LHCN-M2 (cell line): ENCODE measurements at regions not wholly inside any gene's neighbourhood (a gene's known extent, or its start where the extent isn't known, plus 50 kb on each side); places are given as distances from the start of the nearest gene placed in this dataset.

ENCODE experiments used
- DNase-seq: peaks from one replicate; pipeline ENCODE4 v3.0.0-alpha.2; 2012; ENCODE audit warnings: low read depth

DNA sequence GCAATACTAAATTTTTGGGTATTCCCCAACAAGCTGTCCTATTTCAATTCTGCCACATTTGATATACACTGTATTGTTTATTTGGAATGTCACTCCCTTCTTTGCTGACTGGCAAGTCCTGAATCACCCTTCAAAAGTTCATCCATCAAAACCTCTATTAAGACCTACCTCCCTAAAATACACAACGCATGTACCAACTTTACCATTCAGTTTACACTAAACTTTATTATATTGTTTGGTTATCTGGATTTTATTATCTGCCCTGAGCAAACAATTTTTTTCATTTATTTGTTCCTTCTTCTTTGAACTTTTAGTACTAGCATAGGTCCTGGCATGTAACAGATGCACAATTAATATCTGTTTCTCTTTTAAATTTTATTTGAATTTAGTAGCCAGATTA is 958.2 kb upstream of the ADGRB3 start:
- DNase-seq: no peak

- DNase-seq: no peak
Measured at GRCh38 chr6:67667637-67668422, 967.3 kb upstream of the ADGRB3 start.

DNA sequence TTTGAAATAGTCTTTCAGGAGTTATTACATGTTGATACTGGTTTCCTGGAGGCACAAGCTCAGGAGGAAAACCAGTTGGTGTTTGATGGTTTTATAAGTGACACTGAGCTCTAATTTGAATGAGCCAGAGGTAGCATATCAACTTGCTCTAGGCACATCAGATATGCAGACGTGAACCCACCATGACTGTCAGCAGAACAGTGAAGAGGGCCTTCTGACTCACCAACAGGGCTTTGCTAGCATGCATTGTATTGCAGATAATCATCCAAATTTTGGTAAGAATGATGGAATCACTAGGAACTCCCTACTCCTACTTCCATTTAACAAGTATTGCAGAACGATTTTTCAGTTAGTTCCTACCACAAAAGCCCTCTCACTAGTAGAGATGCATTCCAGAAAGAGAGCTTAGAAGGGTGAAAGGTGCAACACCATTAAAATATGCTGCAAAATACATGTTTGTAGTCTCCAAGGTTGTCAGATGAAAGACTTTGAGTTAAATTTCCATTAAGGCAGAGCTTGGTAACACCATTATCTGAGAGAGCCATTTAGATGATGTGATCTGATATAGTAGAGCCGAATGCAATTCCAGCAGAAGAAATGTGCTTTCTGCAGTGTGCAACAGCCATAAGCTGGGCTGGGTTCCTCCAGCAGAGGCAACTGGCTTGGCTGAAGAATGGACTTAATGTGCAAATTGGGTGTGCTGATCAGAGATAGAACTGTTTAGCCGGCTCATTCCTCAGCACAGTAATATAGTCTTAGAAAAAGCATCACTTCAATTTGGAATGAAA is 968.7 kb upstream of the ADGRB3 start:
- DNase-seq: no peak

GRCh38 chr6:67664942-67665341 is 970.1 kb upstream of the ADGRB3 start:
- no peak for DNase-seq

DNA sequence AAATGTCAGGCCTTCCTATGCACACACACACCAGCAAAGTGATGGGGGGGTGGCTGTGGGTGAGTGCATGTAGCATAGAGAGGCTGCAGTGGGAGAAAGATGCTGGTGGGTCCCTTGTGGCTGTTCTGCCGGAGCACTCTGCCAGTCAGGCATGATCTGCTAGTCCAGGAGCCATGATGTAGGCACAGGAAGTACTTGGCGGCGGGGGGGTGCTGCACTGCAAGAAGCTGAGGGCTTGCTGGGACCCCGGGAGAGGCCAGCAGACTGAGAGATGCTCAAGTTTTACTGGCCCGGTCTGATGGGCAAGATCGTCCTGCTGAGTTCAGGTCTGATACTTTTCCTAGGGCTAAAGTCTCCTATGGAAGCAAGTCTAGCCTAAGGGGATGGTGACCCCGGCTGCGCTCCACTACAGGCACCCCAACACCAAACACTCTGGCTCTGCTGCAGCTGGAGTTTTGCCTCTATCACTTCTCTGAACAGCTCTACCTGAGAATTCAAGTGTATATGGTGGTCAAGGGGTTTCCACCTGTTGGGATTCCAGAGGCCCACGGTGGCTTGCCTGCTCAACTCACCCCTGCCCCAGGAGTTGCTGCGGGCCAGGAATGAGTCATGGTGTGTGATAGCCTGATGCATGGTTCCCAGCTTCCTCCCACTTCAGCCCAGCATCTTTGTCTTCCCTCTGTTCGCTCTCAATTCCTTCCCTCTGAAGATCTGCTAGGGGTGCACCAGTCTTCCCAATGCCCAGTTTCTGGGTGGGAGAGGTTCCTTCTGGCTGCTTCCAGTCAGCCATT is 971.8 kb upstream of the ADGRB3 start:
- DNase-seq: no peak

DNA sequence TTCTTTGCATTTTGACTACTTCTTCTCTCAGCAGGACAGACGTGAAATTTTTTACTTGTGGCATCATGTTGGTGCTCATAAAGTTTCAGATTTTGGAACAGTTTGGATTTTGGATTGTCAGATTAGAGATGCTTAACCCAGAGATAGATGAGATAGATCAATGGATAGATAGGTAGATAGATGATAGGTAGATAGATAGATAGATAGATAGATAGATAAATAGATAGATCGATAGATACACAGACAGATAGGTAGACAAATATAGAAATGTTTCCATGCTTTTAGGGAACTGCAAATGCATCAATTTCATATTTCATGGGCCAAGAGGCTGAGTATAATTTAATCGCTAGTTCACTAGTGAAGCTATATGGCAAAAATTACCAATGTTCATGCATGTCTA is 981.5 kb upstream of the ADGRB3 start:
- DNase-seq: no peak

DNA sequence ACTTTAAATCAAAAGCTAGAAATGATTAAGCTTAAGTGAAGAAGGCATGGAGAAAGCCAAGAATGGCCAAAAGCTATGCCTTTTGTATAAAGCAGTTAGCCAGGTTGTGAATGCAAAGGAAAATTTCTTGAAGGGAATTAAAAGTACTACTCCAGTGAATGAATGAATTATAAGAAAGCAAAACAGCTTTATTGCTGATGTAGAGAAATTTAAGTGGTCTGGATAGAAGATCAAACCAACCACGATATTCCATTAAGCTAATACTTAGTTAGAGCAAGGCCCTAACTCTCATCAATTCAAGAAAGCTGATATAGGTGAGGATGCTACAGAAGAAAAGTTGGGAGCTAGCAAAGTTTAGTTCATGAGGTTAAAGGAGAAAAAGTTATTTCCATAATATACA is 988.5 kb upstream of the ADGRB3 start:
- no peak for DNase-seq

DNA sequence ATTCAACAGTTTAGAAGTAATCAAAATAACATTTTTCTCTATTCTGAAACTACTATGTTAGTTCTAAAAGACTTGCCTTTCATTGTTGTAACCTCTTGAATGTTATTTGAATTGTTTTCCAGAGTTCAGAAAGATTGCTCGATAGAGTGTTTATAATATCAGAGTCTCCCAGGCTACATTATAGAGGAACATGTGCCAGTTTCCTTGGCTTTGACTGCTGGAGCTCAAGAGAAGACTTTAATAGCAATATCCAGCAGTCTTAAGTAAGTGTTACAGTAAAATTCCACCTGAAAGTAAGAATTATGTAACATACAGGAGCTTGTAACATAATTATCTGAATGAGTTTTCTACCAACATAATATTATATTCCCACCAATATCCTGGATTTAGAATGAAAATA is 991.8 kb upstream of the ADGRB3 start:
- DNase-seq: no peak

DNA sequence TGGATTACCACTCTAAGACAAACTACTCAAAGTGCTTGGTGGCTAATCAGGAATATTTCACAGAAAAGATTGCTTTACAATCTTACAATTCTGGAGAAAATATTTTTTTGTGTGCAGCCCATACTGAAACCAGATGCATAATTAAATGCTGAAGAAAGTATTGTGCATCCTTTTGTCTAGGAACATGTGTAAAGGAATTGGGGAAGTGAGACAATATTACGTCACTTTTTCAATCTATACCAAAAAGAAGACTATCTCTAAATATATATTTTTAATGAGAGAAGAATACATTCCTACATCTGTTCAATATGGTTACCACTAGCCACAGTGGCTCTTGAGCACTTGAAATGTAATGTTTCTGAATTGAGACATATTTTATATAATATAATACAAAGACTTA is 992.5 kb upstream of the ADGRB3 start:
- no peak for DNase-seq

DNA sequence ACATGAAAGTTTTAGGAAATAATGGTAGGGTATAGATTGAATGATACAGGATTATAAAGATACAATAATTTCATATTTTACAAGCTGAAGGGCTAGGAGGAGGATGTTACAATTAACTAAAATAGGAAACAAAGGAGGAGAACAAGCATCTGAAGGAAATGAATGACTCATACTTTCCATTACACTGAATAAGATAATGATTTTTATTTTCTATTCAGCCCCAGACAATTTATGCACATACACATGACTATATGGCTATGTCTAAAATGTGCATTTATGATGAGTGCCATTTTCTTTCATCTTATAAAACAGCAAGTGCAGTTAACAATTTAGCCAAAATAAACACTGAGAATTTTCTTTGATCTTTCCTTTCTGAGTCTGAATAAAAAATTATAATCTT is 994.6 kb upstream of the ADGRB3 start:
- DNase-seq: peak; percentile 38

DNA sequence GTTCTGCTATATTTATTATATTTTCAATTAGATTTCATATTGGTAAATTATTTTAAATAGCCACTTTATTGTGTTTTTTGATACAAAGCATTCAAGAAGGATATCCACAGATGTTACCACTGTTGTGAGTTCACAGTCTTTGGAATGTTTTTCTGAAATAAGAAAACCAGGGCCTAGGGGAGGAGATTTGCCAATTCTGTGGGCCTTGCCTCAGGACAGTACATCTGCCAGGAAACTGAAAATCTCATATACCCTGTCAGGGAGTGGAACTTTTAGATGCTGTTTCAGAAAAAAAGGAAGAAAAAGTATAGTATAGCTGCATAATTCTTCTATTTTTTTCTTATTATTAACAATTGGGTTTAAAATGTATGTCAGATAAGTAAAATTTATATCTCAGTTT is 995.9 kb upstream of the ADGRB3 start:
- DNase-seq: peak; percentile 64

DNA sequence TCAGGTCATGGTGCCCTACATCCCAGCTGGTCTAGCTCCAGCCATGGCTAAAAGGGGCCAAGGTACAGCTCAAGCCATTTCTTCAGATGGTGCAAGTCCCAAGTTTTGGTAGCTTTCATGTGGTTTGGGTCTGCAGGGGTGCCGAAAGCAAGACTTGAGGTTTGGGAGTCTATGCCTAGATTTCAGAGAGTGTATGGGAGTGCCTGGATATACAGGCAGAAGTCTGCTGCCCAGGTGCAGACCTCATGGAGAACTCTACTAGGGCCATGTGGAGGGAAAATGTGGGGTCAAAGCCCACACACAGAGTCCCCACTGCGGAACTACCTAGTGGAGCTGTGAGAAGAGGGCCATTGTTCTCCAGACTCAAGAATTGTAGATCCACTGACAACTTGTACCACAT is 1000.9 kb upstream of the ADGRB3 start:
- DNase-seq: no peak

GRCh38 chr6:67633058-67633457 is 1002.0 kb upstream of the ADGRB3 start:
- no peak for DNase-seq

GRCh38 chr6:67630146-67630545 is 1004.9 kb upstream of the ADGRB3 start:
- peak; percentile 96 for DNase-seq

- peak; percentile 61 for DNase-seq
Measured at GRCh38 chr6:67629258-67629657, 1005.8 kb upstream of the ADGRB3 start.

DNA sequence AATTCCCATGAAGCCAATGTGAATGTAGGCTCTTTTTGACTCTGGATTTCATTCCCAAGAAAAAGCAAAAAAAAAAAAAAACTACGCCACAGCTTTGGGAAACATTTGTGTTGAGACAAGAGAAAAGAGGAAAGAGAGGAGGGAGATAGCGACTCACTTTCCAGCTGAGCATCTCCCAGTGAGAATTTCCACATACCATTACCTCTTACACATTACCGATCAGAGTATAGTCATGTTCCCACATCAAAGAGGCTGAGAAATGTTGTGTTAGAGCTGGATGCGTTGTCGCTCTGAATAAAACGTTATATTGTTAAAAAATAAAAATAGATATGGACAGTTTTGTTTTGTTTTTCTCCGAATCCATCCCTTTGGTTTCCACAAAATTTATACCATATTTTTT is 1019.3 kb upstream of the ADGRB3 start:
- DNase-seq: peak; percentile 80

- no peak for DNase-seq
Measured at GRCh38 chr6:67608099-67608749, 1026.9 kb upstream of the ADGRB3 start.

- DNase-seq: peak; percentile 50
Measured at GRCh38 chr6:67606906-67607828, 1027.9 kb upstream of the ADGRB3 start.

DNA sequence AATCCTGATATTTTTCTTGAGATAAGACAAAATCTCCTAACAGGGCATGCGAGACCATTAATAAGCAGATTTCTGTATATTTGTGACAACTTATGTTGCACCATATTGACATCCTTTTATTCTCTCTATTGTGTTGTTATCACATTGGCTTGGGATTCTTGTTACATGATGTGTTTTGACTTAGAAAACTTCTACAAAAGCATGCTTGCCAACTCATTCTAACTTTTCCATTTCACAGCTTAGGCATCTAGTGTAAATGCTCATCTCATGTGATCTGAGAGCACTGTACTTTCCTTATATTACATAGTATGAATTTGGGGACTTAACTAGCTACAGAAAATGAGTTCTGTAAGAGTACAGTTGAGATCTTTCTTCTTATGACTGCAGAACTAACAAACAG is 1040.7 kb upstream of the ADGRB3 start:
- DNase-seq: no peak

- no peak for DNase-seq
Measured at GRCh38 chr6:67593247-67593646, 1041.8 kb upstream of the ADGRB3 start.

DNA sequence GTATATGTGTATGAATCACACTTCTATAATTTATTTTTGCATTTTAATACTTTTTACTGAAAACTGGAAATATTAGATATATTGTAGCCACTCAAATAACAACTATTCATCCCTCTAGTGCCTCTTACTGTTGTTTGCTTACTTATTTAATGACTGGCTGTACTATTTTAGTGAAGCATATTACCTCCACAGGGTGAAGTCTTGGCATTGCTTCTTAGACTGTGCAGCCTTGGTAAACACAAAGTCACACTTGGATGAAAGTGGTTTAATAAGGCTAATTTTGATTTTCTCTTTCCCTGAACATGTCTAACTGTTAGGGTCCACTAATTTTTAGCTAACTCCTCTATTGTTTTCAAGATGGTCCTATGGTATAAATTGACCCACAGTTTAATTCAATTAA is 1043.2 kb upstream of the ADGRB3 start:
- DNase-seq: no peak
